ENCODE measurements at regions not wholly inside any gene's neighbourhood (a gene's known extent, or its start where the extent isn't known, plus 50 kb on each side); places are given as distances from the start of the nearest gene placed in this dataset. TPM values are rescaled to one million over a fixed set of nuclear protein-coding genes. Genes with fewer than 3 reads are reported as not detected.

- H3K4me3 ChIP-seq (ENCODE audit: low read depth, low read length), result no peak overlapping the region
- TF ChIP-seq CTCF (IDR thresholded peaks at IDR 0.05; ENCODE audit: insufficient read depth, low read depth, low read length), result no peak
Observed at GRCh38 chr12:128205758-128206157, 61.2 kb upstream of the TMEM132C start.

More at GRCh38 chr12:128205758-128206157, 61.2 kb upstream of the TMEM132C start:
- no peak for DNase-seq (ENCODE audit: low read depth)

Small RNAs in the stretch of these regions (small RNA-seq; reads per million reads assigned to genes)
- gene AC006065.2 (not detected), gene AC073913.2 (not detected), gene HSPE1P20 (not detected), gene RF00019 (not detected), gene RNU1-104P (not detected)
